Thyroid gland (tissue), 4 donors: ENCODE measurements at regions not wholly inside any gene's neighbourhood (a gene's known extent, or its start where the extent isn't known, plus 50 kb on each side); places are given as distances from the start of the nearest gene placed in this dataset.

ENCODE experiments used
- CTCF ChIP-seq, 6 experiments: fragments of 200-600 bp in 3 of 6; fragments of 450-650 bp in 3 of 6; sonication (generic) in 3 of 6; IDR thresholded peaks; one replicate each; pipeline ENCODE4 v1.5.1; 2016 to 2019; ENCODE audit warnings: antibody characterized with exemption in 6 of 6, mild to moderate bottlenecking in 2 of 6, inconsistent platforms in 1 of 6, moderate library complexity in 1 of 6
- POLR2A ChIP-seq, 2 donors: fragments of 450-650 bp; IDR thresholded peaks; one replicate each; pipeline ENCODE4 v1.6.1; 2017; ENCODE audit warnings: antibody characterized with exemption in 2 of 2, mild to moderate bottlenecking in 2 of 2, moderate library complexity in 1 of 2

- TF ChIP-seq CTCF (IDR thresholded peaks at IDR 0.05) (no peak), POLR2A (IDR thresholded peaks at IDR 0.05) (no peak)
Observed at GRCh38 chr2:34529965-34530364, 930.9 kb upstream of the FAM98A start.
